ENCODE measurements at regions not wholly inside any gene's neighbourhood (a gene's known extent, or its start where the extent isn't known, plus 50 kb on each side); places are given as distances from the start of the nearest gene placed in this dataset.

- no peak for DNase-seq
- Histone ChIP-seq H3K9me3 (no peaks in the 10 kb centered on the region), H3K4me3 (no peak overlapping the region), H3K36me3 (no peaks in the 10 kb centered on the region), H3K27ac (no peak overlapping the region), H3K27me3 (replicated peaks in 1 of 7) (no peaks in the 10 kb centered on the region), H3K4me1 (no peaks in the 10 kb centered on the region)
- intact Hi-C loops (cut with DNase I; ENCODE audit: low total_unique reads) = no loop called here
- TF ChIP-seq POLR2A (IDR thresholded peaks at IDR 0.05) (no peak), POLR2AphosphoS5 (IDR thresholded peaks at IDR 0.05) (no peak), CTCF (IDR thresholded peaks at IDR 0.05 in 8 of 11, conservative IDR thresholded peaks at IDR 0.05 in 3 of 11) (no peak)
- WGBS, 5 donors = 47 to 59% (median 52%) methylated on average over 3 of the region's 3 CpGs
These were observed 209.5 kb upstream of the LRRN1 start for GRCh38 chr3:3589715-3590130.

GRCh38 chr3:3587647-3587972 is 211.6 kb upstream of the LRRN1 start:
- Histone ChIP-seq H3K27me3 (replicated peaks in 1 of 7) (no peaks in the 10 kb centered on the region), H3K9me3 (no peaks in the 10 kb centered on the region), H3K4me3 (no peak overlapping the region), H3K36me3 (no peaks in the 10 kb centered on the region), H3K27ac (no peak overlapping the region), H3K4me1 (no peaks in the 10 kb centered on the region)
- TF ChIP-seq POLR2A (IDR thresholded peaks at IDR 0.05) = no peak
- TF ChIP-seq POLR2AphosphoS5 (IDR thresholded peaks at IDR 0.05) = no peak
- DNase-seq = no peak
- WGBS, 5 donors = 70 to 82% (median 76%) methylated on average over 4 of the region's 4 CpGs
- intact Hi-C loops (cut with DNase I; ENCODE audit: low total_unique reads) = no loop called here

GRCh38 chr3:3586843-3587646 is 212.2 kb upstream of the LRRN1 start:
- H3K27ac ChIP-seq = no peak overlapping the region
- H3K9me3 ChIP-seq = no peaks in the 10 kb centered on the region
- no peak overlapping the region for H3K4me3 ChIP-seq
- intact Hi-C loops (cut with DNase I; ENCODE audit: low total_unique reads) = no loop called here
- H3K4me1 ChIP-seq = no peaks in the 10 kb centered on the region
- H3K36me3 ChIP-seq = no peaks in the 10 kb centered on the region
- DNase-seq = no peak
- TF ChIP-seq POLR2A (IDR thresholded peaks at IDR 0.05) = no peak
- no peak for TF ChIP-seq CTCF (IDR thresholded peaks at IDR 0.05 in 8 of 11, conservative IDR thresholded peaks at IDR 0.05 in 3 of 11)
- no peak for TF ChIP-seq POLR2AphosphoS5 (IDR thresholded peaks at IDR 0.05)
- 55 to 72% (median 65%) methylated on average over 8 of the region's 8 CpGs for WGBS, 5 donors
- H3K27me3 ChIP-seq (replicated peaks in 1 of 7) = no peaks in the 10 kb centered on the region

GRCh38 chr3:3586336-3586735 is 212.9 kb upstream of the LRRN1 start:
- Histone ChIP-seq H3K4me3 (no peak overlapping the region), H3K27me3 (replicated peaks in 1 of 7) (no peaks in the 10 kb centered on the region), H3K27ac (no peak overlapping the region), H3K36me3 (no peaks in the 10 kb centered on the region), H3K4me1 (no peaks in the 10 kb centered on the region), H3K9me3 (no peaks in the 10 kb centered on the region)
- 40 to 71% (median 51%) methylated on average over 3 of the region's 3 CpGs for WGBS, 5 donors
- DNase-seq = no peak
- intact Hi-C loops (cut with DNase I; ENCODE audit: low total_unique reads) = no loop called here
- no peak for TF ChIP-seq POLR2AphosphoS5 (IDR thresholded peaks at IDR 0.05)
- no peak for TF ChIP-seq POLR2A (IDR thresholded peaks at IDR 0.05)
- TF ChIP-seq CTCF (IDR thresholded peaks at IDR 0.05 in 8 of 11, conservative IDR thresholded peaks at IDR 0.05 in 3 of 11) = no peak
